ENCODE measurements at regions not wholly inside any gene's neighbourhood (a gene's known extent, or its start where the extent isn't known, plus 50 kb on each side); places are given as distances from the start of the nearest gene placed in this dataset.

GRCh38 chr15:47300596-47300995 is 416.7 kb upstream of the SEMA6D start:
- H2BK5ac ChIP-seq (ENCODE audit: low read depth, low read length, poor library complexity, severe bottlenecking), result no peak overlapping the region
- no peak overlapping the region for H4K91ac ChIP-seq (ENCODE audit: low read length)
- DNase-seq, result no peak
- no peak overlapping the region for H2BK12ac ChIP-seq (ENCODE audit: low read length in 2 of 2)
- H3K23ac ChIP-seq (ENCODE audit: low read length in 2 of 2), result no peak overlapping the region
- H3K4me2 ChIP-seq (ENCODE audit: low read length, poor library complexity, severe bottlenecking), result no peak overlapping the region
- H3K79me1 ChIP-seq (replicated peaks; ENCODE audit: low read length, poor library complexity, severe bottlenecking), result no peaks in the 10 kb centered on the region
- no peak overlapping the region for H2AK5ac ChIP-seq (ENCODE audit: low read length, severe bottlenecking)
- H2BK120ac ChIP-seq (ENCODE audit: low read depth, low read length), result no peak overlapping the region
- no peak overlapping the region for H3K4ac ChIP-seq (ENCODE audit: low read depth in 1 of 2, low read length in 2 of 2)
- no peaks in the 10 kb centered on the region for H3K27me3 ChIP-seq (ENCODE audit: control insufficient read depth in 1 of 2, insufficient read depth in 1 of 2, low read length in 2 of 2)
- H3K4me3 ChIP-seq (ENCODE audit: insufficient read depth in 1 of 2, low read depth in 1 of 2, low read length in 2 of 2), result no peak overlapping the region
- H2AFZ ChIP-seq (ENCODE audit: low read depth, low read length), result no peak overlapping the region
- H4K8ac ChIP-seq (ENCODE audit: low read length), result no peak overlapping the region
- H3K4me1 ChIP-seq (ENCODE audit: control insufficient read depth, insufficient read depth, low read depth, low read length), result no peaks in the 10 kb centered on the region
- H3K27ac ChIP-seq (ENCODE audit: low read length, poor library complexity, severe bottlenecking), result no peak overlapping the region
- no peak overlapping the region for H2BK15ac ChIP-seq (ENCODE audit: low read depth, poor library complexity, severe bottlenecking)
- H3K9ac ChIP-seq (ENCODE audit: low read length), result no peak overlapping the region
- no peak overlapping the region for H3K18ac ChIP-seq (ENCODE audit: low read depth in 1 of 2, low read length in 2 of 2)
- H3K9me3 ChIP-seq (ENCODE audit: control insufficient read depth, low read length), result no peaks in the 10 kb centered on the region
- H3K14ac ChIP-seq (ENCODE audit: low read length in 2 of 2), result no peak overlapping the region
- H3K36me3 ChIP-seq (ENCODE audit: control insufficient read depth in 1 of 2, insufficient read depth in 2 of 2, low read depth in 1 of 2, low read length in 2 of 2), result no peaks in the 10 kb centered on the region

GRCh38 chr15:47301481-47301880 is 415.8 kb upstream of the SEMA6D start:
- Histone ChIP-seq H3K36me3 (ENCODE audit: control insufficient read depth in 1 of 2, insufficient read depth in 2 of 2, low read depth in 1 of 2, low read length in 2 of 2) (no peaks in the 10 kb centered on the region), H4K8ac (ENCODE audit: low read length) (no peak overlapping the region), H2BK5ac (ENCODE audit: low read depth, low read length, poor library complexity, severe bottlenecking) (no peak overlapping the region), H3K27me3 (ENCODE audit: control insufficient read depth in 1 of 2, insufficient read depth in 1 of 2, low read length in 2 of 2) (no peaks in the 10 kb centered on the region), H2BK12ac (ENCODE audit: low read length in 2 of 2) (peak overlapping the region in 1 of 2 experiments; percentile 23), H2BK120ac (ENCODE audit: low read depth, low read length) (no peak overlapping the region), H3K18ac (ENCODE audit: low read depth in 1 of 2, low read length in 2 of 2) (no peak overlapping the region), H3K23ac (ENCODE audit: low read length in 2 of 2) (no peak overlapping the region), H2BK15ac (ENCODE audit: low read depth, poor library complexity, severe bottlenecking) (no peak overlapping the region), H3K4ac (ENCODE audit: low read depth in 1 of 2, low read length in 2 of 2) (no peak overlapping the region), H3K14ac (ENCODE audit: low read length in 2 of 2) (peak overlapping the region in 1 of 2 experiments; percentile 11), H3K27ac (ENCODE audit: low read length, poor library complexity, severe bottlenecking) (no peak overlapping the region), H3K9ac (ENCODE audit: low read length) (no peak overlapping the region), H3K4me1 (ENCODE audit: control insufficient read depth, insufficient read depth, low read depth, low read length) (no peaks in the 10 kb centered on the region), H2AK5ac (ENCODE audit: low read length, severe bottlenecking) (no peak overlapping the region), H2AFZ (ENCODE audit: low read depth, low read length) (no peak overlapping the region), H3K4me3 (ENCODE audit: insufficient read depth in 1 of 2, low read depth in 1 of 2, low read length in 2 of 2) (no peak overlapping the region), H3K79me1 (replicated peaks; ENCODE audit: low read length, poor library complexity, severe bottlenecking) (no peaks in the 10 kb centered on the region), H4K91ac (ENCODE audit: low read length) (no peak overlapping the region), H3K4me2 (ENCODE audit: low read length, poor library complexity, severe bottlenecking) (no peak overlapping the region), H3K9me3 (ENCODE audit: control insufficient read depth, low read length) (no peaks in the 10 kb centered on the region)
- 85% methylated on average over 2 of the region's 3 CpGs for WGBS
- DNase-seq, result no peak

- Histone ChIP-seq H2BK5ac (ENCODE audit: low read depth, low read length, poor library complexity, severe bottlenecking) (no peak overlapping the region), H2AK5ac (ENCODE audit: low read length, severe bottlenecking) (no peak overlapping the region), H3K27ac (ENCODE audit: low read length, poor library complexity, severe bottlenecking) (no peak overlapping the region), H4K91ac (ENCODE audit: low read length) (no peak overlapping the region), H3K4ac (ENCODE audit: low read depth in 1 of 2, low read length in 2 of 2) (no peak overlapping the region), H3K18ac (ENCODE audit: low read depth in 1 of 2, low read length in 2 of 2) (no peak overlapping the region), H3K4me2 (ENCODE audit: low read length, poor library complexity, severe bottlenecking) (no peak overlapping the region), H3K4me3 (ENCODE audit: insufficient read depth in 1 of 2, low read depth in 1 of 2, low read length in 2 of 2) (no peak overlapping the region), H2BK12ac (ENCODE audit: low read length in 2 of 2) (no peak overlapping the region), H3K79me1 (replicated peaks; ENCODE audit: low read length, poor library complexity, severe bottlenecking) (no peaks in the 10 kb centered on the region), H3K9ac (ENCODE audit: low read length) (no peak overlapping the region), H3K23ac (ENCODE audit: low read length in 2 of 2) (no peak overlapping the region), H3K4me1 (ENCODE audit: control insufficient read depth, insufficient read depth, low read depth, low read length) (no peaks in the 10 kb centered on the region), H4K8ac (ENCODE audit: low read length) (no peak overlapping the region), H3K9me3 (ENCODE audit: control insufficient read depth, low read length) (no peaks in the 10 kb centered on the region), H2BK120ac (ENCODE audit: low read depth, low read length) (no peak overlapping the region), H3K14ac (ENCODE audit: low read length in 2 of 2) (no peak overlapping the region), H3K27me3 (ENCODE audit: control insufficient read depth in 1 of 2, insufficient read depth in 1 of 2, low read length in 2 of 2) (no peaks in the 10 kb centered on the region), H3K36me3 (ENCODE audit: control insufficient read depth in 1 of 2, insufficient read depth in 2 of 2, low read depth in 1 of 2, low read length in 2 of 2) (no peaks in the 10 kb centered on the region), H2BK15ac (ENCODE audit: low read depth, poor library complexity, severe bottlenecking) (no peak overlapping the region), H2AFZ (ENCODE audit: low read depth, low read length) (no peak overlapping the region)
- no peak for DNase-seq
Observed at GRCh38 chr15:47304656-47305055, 412.6 kb upstream of the SEMA6D start.

GRCh38 chr15:47312161-47312560 is 405.1 kb upstream of the SEMA6D start:
- H3K14ac ChIP-seq (ENCODE audit: low read length in 2 of 2), result no peak overlapping the region
- no peak overlapping the region for H4K91ac ChIP-seq (ENCODE audit: low read length)
- H3K27me3 ChIP-seq (ENCODE audit: control insufficient read depth in 1 of 2, insufficient read depth in 1 of 2, low read length in 2 of 2), result no peaks in the 10 kb centered on the region
- H3K4ac ChIP-seq (ENCODE audit: low read depth in 1 of 2, low read length in 2 of 2), result no peak overlapping the region
- H3K79me1 ChIP-seq (replicated peaks; ENCODE audit: low read length, poor library complexity, severe bottlenecking), result no peaks in the 10 kb centered on the region
- H3K9me3 ChIP-seq (ENCODE audit: control insufficient read depth, low read length), result no peaks in the 10 kb centered on the region
- H3K4me2 ChIP-seq (ENCODE audit: low read length, poor library complexity, severe bottlenecking), result no peak overlapping the region
- no peak overlapping the region for H2AFZ ChIP-seq (ENCODE audit: low read depth, low read length)
- H3K9ac ChIP-seq (ENCODE audit: low read length), result no peak overlapping the region
- no peak overlapping the region for H4K8ac ChIP-seq (ENCODE audit: low read length)
- no peak overlapping the region for H3K18ac ChIP-seq (ENCODE audit: low read depth in 1 of 2, low read length in 2 of 2)
- no peak overlapping the region for H2BK120ac ChIP-seq (ENCODE audit: low read depth, low read length)
- no peak overlapping the region for H3K23ac ChIP-seq (ENCODE audit: low read length in 2 of 2)
- no peaks in the 10 kb centered on the region for H3K4me1 ChIP-seq (ENCODE audit: control insufficient read depth, insufficient read depth, low read depth, low read length)
- H2BK12ac ChIP-seq (ENCODE audit: low read length in 2 of 2), result no peak overlapping the region
- no peaks in the 10 kb centered on the region for H3K36me3 ChIP-seq (ENCODE audit: control insufficient read depth in 1 of 2, insufficient read depth in 2 of 2, low read depth in 1 of 2, low read length in 2 of 2)
- WGBS, result 81% methylated on average over 3 of the region's 3 CpGs
- no peak overlapping the region for H2AK5ac ChIP-seq (ENCODE audit: low read length, severe bottlenecking)
- no peak for DNase-seq
- no peak overlapping the region for H3K27ac ChIP-seq (ENCODE audit: low read length, poor library complexity, severe bottlenecking)
- H3K4me3 ChIP-seq (ENCODE audit: insufficient read depth in 1 of 2, low read depth in 1 of 2, low read length in 2 of 2), result no peak overlapping the region
- no peak overlapping the region for H2BK5ac ChIP-seq (ENCODE audit: low read depth, low read length, poor library complexity, severe bottlenecking)
- no peak overlapping the region for H2BK15ac ChIP-seq (ENCODE audit: low read depth, poor library complexity, severe bottlenecking)
